IPS DF 4.7 (cell line): ENCODE measurements at regions not wholly inside any gene's neighbourhood (a gene's known extent, or its start where the extent isn't known, plus 50 kb on each side); places are given as distances from the start of the nearest gene placed in this dataset.
A peak's percentile ranks its signal among the peaks of the same experiment; 100 is the strongest.

Experiments used
- DNase-seq: peaks from one replicate; pipeline ENCODE4 v3.0.0-alpha.2; 2013; ENCODE audit warnings: low spot score; ENCODE audit errors: extremely low read depth

DNA sequence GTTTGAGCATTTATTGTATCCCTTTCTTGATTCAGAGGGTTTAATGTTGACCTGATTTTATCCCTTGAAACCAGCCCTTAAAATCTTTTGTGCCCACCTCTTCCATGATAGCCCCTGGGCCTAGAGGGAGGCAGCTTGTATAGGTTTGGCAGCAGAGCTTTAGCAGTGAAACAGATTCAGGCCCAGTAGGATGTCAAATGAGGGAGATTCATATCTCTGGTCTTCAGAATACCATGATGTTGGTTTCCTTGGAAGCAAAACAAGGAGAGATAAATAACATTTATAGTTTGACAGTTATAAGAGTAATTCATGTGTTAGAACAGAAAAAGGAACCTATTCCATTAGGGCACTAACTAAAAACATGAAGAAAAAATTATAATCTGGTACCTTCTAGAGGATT lies 649.2 kb downstream of the METTL4 start:
- DNase-seq: no peak

- DNase-seq: no peak
These were observed 642.6 kb downstream of the METTL4 start for GRCh38 chr18:1928711-1929110.

- DNase-seq: no peak
These were observed 641.6 kb downstream of the METTL4 start for GRCh38 chr18:1929720-1930119.

- DNase-seq: no peak
These were observed 640.7 kb downstream of the METTL4 start for GRCh38 chr18:1930291-1931270.

DNA sequence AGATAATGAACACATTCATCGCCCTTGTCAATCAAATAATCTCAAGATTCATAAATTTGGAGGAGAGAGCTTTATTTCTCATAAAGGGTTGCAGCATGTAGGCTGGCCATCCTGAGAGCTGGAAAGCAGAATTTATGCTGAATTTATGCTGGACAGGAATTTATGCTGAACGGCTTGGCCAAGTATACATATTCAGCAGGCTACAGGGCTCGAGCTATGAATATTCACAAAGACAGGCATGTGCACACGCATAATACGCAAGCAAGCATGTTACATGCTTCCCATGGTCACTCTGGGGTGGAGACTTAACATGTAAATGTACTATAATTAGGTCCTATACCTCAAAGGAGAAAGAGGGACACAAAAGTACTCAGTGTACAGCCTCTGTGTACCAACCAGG lies 618.8 kb downstream of the METTL4 start:
- no peak for DNase-seq

DNA sequence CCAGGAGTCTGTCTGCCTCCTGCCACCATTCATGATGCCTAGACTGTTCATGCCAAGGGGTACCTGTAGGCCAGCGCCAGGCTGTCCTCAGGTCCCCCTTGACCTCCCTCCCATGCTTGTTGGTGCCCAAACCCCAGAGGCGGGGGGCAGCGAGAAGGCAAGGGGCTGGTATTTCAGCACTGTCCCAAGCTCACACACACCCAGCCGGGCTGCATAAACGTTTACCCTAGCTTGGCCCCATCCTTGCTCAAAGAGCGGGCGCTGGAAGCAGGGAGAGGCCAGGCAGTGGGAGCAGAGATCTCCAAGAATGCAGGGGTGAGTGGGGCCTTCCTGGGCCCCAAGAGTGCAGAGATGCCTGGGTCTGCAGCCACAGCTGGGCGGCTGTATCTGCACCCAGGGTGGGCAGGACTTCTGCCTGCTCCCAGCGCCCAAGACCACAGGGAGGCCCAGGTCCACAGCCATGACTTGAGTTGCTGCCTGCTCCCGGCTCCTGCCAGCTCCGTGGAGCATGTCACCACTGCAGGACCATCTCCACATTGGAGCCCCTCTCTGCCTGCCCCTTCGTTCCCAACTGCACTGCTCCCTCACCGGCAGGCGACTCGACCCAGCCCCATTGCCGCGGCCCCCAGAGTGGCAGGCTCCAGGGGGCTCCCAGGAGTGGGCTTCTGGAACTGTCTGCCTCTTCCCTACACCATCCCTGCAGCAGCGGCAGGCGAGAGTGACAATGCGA lies 616.6 kb downstream of the METTL4 start:
- DNase-seq: no peak

DNA sequence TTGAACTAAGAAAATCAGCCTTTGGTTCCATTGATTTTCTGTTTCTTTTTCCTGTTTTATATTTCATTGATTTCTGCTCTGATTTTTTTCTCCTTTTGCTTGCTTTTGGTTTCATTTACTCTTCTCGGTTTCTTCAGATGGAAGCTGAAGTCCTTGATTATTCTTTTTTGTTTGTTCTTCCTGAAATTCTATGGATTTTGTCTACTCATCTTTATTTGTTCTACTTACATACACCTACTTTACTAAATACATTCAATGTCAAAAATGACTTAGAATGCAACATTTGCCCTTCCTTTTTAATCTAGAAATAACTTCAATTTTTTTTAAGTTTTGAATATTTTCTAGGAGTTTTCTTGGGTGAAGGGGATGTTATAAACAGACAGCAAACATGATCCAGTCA lies 612.5 kb downstream of the METTL4 start:
- no peak for DNase-seq

DNA sequence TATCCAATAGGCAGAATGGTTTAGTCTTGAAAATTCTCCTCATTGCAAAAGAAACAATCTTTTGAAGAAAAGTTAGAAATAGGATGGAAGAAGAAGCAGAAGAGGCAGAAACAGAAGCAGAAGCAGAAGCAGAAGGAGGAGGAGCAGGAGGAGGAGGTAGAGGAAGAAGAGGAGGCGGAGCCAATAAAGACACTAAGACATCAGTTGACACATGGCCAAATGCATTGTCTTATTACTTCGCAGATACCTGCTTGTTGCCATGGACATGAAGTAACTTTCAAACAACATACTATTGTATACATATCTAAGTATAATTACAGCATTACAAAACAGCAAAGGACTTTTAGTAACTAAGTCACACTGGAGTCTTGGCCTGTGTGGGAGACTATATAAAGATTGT lies 606.3 kb downstream of the METTL4 start:
- DNase-seq: no peak

DNA sequence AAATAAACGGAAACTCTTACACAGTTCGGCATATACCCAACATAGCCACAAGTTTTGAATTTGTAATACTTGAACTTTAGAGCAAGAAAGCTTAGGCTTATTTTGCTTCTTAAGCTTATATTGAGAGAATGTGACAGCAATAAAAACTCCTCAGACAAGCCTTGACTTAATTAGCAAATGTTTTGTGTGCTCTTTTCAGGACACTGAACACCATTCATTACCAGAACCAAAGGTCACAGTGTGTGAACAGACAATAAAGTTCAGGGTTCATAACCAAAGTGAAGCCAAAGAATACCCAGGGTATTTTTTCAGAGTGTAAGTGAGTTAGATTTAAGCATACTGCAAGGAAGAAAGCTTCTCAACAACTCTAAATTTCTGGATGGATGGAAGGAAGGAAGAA lies 605.8 kb downstream of the METTL4 start:
- no peak for DNase-seq

DNA sequence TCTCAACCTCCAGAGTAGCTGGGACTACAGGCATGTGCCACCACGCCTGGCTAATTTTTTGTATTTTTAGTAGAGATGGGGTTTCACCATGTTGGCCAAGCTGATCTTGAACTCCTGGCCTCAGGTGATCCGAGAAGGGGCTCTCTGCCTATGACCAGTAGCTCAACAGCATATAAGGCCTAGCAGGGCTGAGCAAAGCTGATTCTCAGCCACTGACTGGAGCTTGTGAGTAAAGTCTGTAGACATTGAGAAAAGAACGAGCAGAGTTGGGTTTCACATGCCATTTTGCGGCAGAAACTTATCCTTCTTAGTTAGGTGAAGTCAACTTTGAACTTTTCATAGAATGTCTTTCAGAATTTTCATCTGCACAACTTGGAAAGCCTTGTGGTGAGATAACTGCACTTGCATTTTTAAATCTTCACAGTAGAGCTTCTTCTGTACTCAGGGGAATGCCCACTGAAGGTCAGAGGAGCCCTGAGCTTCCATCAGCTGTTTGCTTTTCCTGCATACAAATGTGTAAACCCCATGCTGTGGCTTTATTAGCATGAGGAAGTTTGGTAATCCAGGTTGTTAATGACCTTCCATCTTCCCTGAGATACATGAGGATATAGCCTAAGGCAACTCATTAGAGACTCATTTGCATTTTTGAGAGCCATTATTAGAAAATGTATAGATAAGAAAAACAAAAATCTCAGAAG lies 602.4 kb downstream of the METTL4 start:
- DNase-seq: peak; percentile 30

GRCh38 chr18:1976484-1976883 lies 594.8 kb downstream of the METTL4 start:
- DNase-seq: no peak

DNA sequence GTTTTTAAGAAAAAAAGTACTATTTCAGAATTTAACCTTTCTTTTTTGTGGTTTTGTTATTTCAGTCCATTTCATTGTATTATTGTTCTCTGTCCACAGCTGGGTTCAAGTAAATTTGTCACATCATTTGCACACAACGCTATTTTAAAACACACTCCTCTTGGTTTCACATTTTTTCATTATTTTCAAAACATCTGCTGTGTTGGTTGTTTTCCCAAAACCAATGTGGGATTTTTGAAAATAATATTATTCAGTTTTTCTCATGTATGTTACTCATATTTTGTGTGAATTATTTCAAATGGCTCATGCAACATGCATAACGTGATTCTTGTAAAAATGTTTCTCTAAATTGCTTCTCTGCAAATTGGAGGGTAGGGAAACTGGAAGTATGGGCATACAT lies 589.2 kb downstream of the METTL4 start:
- DNase-seq: no peak

DNA sequence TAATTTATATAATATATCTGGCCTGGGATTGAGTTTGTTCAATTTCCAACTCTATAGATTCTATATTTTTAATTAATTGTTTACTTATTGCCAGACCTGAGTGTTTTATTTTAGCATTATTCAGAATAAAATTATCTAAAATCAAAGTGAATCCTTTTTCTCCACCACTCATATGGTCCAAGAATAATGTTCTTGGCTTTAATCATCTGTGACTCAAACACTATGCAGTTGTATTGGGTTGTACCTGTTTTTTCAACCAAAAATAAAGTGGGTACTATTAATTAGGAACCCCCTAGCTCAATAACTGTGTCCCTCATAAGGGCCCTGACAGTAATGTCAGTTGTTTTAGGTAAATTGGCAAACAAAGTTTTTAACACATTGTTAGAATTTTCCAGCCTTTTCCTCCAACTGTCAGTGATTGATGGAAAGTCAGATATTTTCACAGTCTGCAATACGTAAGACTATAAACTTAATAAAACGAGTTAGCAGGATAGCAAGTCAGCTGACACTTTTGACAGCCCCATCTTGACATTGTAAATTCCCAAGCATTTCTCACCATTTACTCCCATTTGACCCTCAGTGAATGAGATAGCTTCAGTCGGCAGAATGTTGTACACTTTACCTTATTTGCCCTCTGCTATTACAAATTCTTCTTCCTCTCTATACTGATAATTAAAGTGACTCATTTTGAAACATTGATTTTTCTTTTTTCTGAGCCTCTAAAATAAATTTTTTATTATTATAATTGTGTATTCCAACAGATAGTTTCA lies 587.4 kb downstream of the METTL4 start:
- no peak for DNase-seq

DNA sequence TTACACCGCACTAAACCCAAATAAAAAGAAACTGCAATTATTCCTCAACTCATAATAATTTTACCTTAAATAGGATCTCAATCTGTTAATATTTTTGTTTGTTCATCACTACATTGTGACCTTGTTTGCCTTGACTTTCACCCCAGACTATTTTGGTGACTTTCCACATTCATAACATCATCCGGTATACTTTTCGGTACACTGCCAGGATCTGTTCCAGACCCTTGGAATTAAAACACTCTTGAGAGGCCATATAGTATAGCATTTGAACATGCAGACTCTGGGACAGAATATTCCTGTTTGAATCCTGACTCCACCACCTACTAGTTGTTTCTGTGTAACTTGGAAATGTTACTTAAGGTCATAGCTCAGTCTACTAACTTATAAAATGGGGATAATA lies 577.4 kb downstream of the METTL4 start:
- no peak for DNase-seq

DNA sequence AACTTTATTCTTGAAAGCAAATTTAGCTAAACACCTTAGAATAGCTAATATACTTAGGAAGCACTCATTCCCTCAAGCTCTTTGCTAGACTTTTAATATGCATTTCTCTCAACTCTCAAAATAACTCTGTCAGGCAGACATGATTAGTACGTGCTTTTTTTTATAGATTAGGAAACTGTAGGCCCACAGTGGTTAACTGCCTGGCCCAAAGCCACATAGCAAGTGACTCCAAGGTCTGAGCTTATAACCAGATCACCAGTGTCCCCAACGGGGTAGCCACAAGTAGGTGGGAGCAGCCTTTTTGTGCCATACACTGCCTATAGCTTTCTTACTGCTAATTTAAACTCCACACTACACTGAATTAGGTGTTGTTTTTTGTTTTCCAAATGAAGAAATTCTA lies 576.8 kb downstream of the METTL4 start:
- DNase-seq: no peak

DNA sequence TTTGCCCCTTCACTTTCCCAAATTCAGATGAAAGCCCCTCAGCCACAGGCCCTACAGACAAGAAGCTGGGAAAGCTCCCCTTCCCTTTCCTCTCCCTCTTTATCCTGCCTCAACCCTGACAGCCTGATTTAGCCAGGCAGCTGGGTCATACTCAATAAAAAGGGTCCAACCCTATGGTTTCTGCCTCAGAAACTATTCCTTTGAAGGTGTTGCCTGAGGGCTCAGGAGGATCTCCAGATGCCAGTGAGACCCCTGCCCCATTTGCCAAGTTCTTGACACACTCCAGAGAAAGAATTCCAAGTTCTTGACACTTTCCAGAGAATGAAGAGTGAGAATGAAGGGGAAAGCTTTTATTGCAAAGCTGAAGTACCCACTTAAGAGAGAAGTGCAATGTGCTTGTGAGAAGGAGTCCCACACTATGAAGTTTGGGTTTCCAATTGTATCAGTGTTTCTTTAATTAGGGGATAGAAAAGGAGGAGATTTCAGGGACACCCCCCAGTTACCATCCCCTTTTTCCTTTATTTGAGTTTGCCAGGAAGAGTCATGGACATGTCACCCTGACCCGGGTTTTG lies 576.2 kb downstream of the METTL4 start:
- no peak for DNase-seq

DNA sequence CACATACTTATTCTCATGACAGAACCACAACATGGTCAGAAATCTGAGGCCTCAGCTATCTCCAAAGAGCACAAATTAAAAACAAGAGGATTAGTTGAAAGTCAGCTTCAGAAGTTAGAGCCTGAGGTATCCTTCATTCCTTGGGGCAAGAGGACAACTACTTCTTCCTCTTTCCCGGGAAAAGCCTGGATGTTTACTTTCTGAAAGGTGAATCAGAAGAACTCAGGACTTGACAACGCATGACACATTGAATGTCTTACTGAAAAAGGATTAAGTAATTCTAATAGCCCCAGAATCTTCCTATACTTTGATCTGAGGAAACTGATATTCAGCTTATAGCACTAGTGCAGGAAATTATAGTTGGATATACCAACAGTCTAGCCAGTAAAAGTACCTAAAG lies 573.2 kb downstream of the METTL4 start:
- no peak for DNase-seq

DNA sequence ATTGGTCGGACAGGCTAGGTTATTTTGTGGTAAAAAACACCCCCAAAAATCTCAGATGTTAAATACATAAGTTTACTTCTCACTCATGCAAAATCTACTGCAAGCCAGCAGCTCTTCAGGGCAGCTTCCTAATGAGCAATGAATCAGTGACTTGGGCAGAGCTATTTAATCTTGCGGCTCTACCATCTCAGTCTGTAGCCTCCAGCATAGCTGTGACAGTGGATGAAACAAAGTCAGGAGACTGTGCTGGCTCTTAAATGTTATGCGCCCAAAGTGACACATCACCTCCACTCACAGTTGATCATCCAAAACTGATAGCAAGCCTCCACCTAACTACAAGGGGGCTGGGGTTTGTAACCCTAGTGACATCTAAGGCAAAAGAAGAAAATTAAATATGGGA lies 571.9 kb downstream of the METTL4 start:
- DNase-seq: no peak

DNA sequence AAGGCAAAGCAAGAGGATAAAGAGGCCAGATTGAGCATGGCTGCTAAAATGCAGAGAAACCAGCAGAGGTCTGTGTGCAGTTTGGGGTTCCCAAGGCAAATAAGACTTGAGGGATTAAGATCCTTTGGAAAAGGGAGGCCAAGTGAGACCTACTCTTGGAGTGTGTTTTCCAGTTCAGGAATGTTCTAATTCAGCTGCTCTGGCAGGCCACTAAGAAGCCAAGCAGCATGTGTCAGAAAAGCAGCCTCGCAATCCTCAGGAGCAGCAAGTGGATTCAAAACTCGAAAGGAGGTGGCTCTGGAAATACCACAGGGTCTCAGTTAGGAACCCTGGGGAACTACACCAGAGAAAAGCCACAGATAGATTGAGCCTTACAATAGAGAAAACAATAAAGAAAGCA lies 569.2 kb downstream of the METTL4 start:
- DNase-seq: no peak

GRCh38 chr18:2002604-2003003 lies 568.7 kb downstream of the METTL4 start:
- DNase-seq: no peak
